Trophoblast cell (in vitro differentiated cells and primary cell): ENCODE measurements at regions not wholly inside any gene's neighbourhood (a gene's known extent, or its start where the extent isn't known, plus 50 kb on each side); places are given as distances from the start of the nearest gene placed in this dataset.

Source experiments
- DNase-seq, 2 donors: peaks; one replicate each; pipeline ENCODE4 v3.0.0-alpha.2; 2016
- H2AFZ ChIP-seq: 2 replicates; pipeline ENCODE4 v1.6.1; 2013; ENCODE audit warnings: low read length, moderate library complexity, mild to moderate bottlenecking; ENCODE audit not compliant: insufficient read depth, poor library complexity
- H2AK5ac ChIP-seq: 2 replicates; pipeline ENCODE4 v1.6.1; 2013; ENCODE audit warnings: mild to moderate bottlenecking, low read length
- H2BK120ac ChIP-seq: 2 replicates; pipeline ENCODE4 v1.6.1; 2013; ENCODE audit warnings: low read length, mild to moderate bottlenecking, moderate library complexity; ENCODE audit not compliant: insufficient read depth, poor library complexity
- H2BK12ac ChIP-seq: 2 replicates; pipeline ENCODE4 v1.6.1; 2013; ENCODE audit warnings: mild to moderate bottlenecking, low read length, moderate library complexity
- H2BK5ac ChIP-seq: 2 replicates; pipeline ENCODE4 v1.6.1; 2013; ENCODE audit warnings: low read length, low read depth, moderate library complexity, mild to moderate bottlenecking; ENCODE audit not compliant: poor library complexity
- H3K14ac ChIP-seq: 2 replicates; pipeline ENCODE4 v1.6.1; 2013; ENCODE audit warnings: mild to moderate bottlenecking, low read length
- H3K18ac ChIP-seq: 2 replicates; pipeline ENCODE4 v1.6.1; 2013; ENCODE audit warnings: mild to moderate bottlenecking, low read length
- H3K23ac ChIP-seq: 2 replicates; pipeline ENCODE4 v1.6.1; 2013; ENCODE audit warnings: low read length
- H3K27ac ChIP-seq: 2 replicates; pipeline ENCODE4 v1.5.1; 2013; ENCODE audit warnings: low read depth, mild to moderate bottlenecking, inconsistent platforms, low read length, moderate library complexity
- H3K27me3 ChIP-seq: 2 replicates; pipeline ENCODE4 v1.6.1; 2013; ENCODE audit warnings: inconsistent platforms, mild to moderate bottlenecking, low read length, moderate library complexity; ENCODE audit not compliant: insufficient read depth
- H3K36me3 ChIP-seq, 2 experiments: 1 replicate in 1 of 2; 2 replicates in 1 of 2; pipeline ENCODE4 v1.6.1; 2013; ENCODE audit warnings: low read length in 2 of 2, mild to moderate bottlenecking in 2 of 2, moderate library complexity in 1 of 2; ENCODE audit not compliant: insufficient read depth in 2 of 2, control insufficient read depth in 1 of 2
- H3K4ac ChIP-seq: 2 replicates; pipeline ENCODE4 v1.6.1; 2013; ENCODE audit warnings: low read depth, mild to moderate bottlenecking, low read length, moderate library complexity
- H3K4me1 ChIP-seq, 2 experiments: 1 replicate in 1 of 2; 2 replicates in 1 of 2; pipeline ENCODE4 v1.6.1; 2013; ENCODE audit warnings: low read length in 2 of 2, mild to moderate bottlenecking in 2 of 2, moderate library complexity in 1 of 2; ENCODE audit not compliant: insufficient read depth in 2 of 2, control insufficient read depth in 1 of 2
- H3K4me2 ChIP-seq: 2 replicates; pipeline ENCODE4 v1.6.1; 2013; ENCODE audit warnings: inconsistent platforms, mild to moderate bottlenecking, low read length, moderate library complexity
- H3K4me3 ChIP-seq: 2 replicates; pipeline ENCODE4 v1.5.1; 2013; ENCODE audit warnings: mild to moderate bottlenecking, low read depth, low read length, inconsistent platforms
- H3K79me1 ChIP-seq: one replicate; pipeline ENCODE4 v1.6.1; 2013; ENCODE audit warnings: low read length
- H3K79me2 ChIP-seq: 2 replicates; pipeline ENCODE4 v1.6.1; 2013; ENCODE audit warnings: low read length, mild to moderate bottlenecking; ENCODE audit not compliant: control insufficient read depth, insufficient read depth, poor library complexity
- H3K9ac ChIP-seq: 2 replicates; pipeline ENCODE4 v1.6.1; 2013; ENCODE audit warnings: mild to moderate bottlenecking, low read length
- H3K9me3 ChIP-seq: 2 replicates; pipeline ENCODE4 v1.6.1; 2013; ENCODE audit warnings: low read depth, mild to moderate bottlenecking, control low read depth, inconsistent platforms, low read length; ENCODE audit not compliant: insufficient read depth
- H4K12ac ChIP-seq: 2 replicates; pipeline ENCODE4 v1.6.1; 2013; ENCODE audit warnings: low read depth, mild to moderate bottlenecking, low read length, moderate library complexity
- H4K8ac ChIP-seq: 2 replicates; pipeline ENCODE4 v1.6.1; 2013; ENCODE audit warnings: low read depth, mild to moderate bottlenecking, low read length, moderate library complexity
- H4K91ac ChIP-seq: one replicate; pipeline ENCODE4 v1.6.1; 2013; ENCODE audit warnings: low read depth, mild to moderate bottlenecking, low read length, moderate library complexity
- WGBS: extraction: QIAGEN DNeasy Blood & Tissue Kit; methylation state at CpG from one replicate; pipeline ENCODE4 v1.1.7; 2013; ENCODE audit warnings: missing lambda C conversion rate; ENCODE audit not compliant: insufficient read length, insufficient coverage; ENCODE audit errors: extremely low coverage; 5-methylcytosine and 5-hydroxymethylcytosine counted together

DNA sequence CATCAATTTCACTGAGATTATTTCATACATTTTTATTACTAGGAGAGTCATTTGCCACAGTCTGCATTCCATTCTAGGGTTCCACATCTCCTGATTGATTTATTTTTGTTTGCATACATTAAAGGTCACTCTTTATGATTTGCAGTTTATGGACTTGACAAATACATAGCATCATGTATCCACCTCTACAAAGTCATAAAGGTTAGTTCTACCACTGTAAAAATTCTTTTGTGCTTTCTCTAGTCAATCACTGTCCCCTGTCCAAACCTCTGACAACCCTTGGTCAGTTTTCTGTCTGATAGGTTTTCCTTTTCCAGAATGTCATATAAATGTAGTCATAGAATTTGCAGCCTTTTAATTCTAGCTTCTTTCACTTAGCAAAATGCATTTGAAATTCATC lies 434.6 kb upstream of the MON1B start:
- Histone ChIP-seq H3K36me3 (no peaks in the 10 kb centered on the region), H3K79me2 (no peaks in the 10 kb centered on the region), H4K12ac (no peak overlapping the region), H2BK120ac (no peak overlapping the region), H3K4ac (no peak overlapping the region), H3K79me1 (no peaks in the 10 kb centered on the region), H3K18ac (no peak overlapping the region), H3K9ac (no peak overlapping the region), H3K4me1 (no peaks in the 10 kb centered on the region), H2BK12ac (no peak overlapping the region), H3K4me2 (no peak overlapping the region), H3K9me3 (no peaks in the 10 kb centered on the region), H2BK5ac (no peak overlapping the region), H3K14ac (no peak overlapping the region), H4K91ac (no peak overlapping the region), H2AK5ac (no peak overlapping the region), H2AFZ (no peak overlapping the region), H3K4me3 (no peak overlapping the region), H3K23ac (no peak overlapping the region), H3K27me3 (no peaks in the 10 kb centered on the region), H4K8ac (no peak overlapping the region), H3K27ac (no peak overlapping the region)
- DNase-seq = no peak

GRCh38 chr16:76756951-76757350 lies 434.0 kb upstream of the MON1B start:
- Histone ChIP-seq H3K27me3 (no peaks in the 10 kb centered on the region), H3K4ac (no peak overlapping the region), H3K36me3 (no peaks in the 10 kb centered on the region), H2BK120ac (no peak overlapping the region), H2BK5ac (no peak overlapping the region), H3K79me1 (no peaks in the 10 kb centered on the region), H3K9me3 (no peaks in the 10 kb centered on the region), H3K14ac (no peak overlapping the region), H3K23ac (no peak overlapping the region), H3K9ac (no peak overlapping the region), H3K4me2 (no peak overlapping the region), H3K79me2 (no peaks in the 10 kb centered on the region), H2AK5ac (no peak overlapping the region), H3K4me1 (no peaks in the 10 kb centered on the region), H2BK12ac (no peak overlapping the region), H2AFZ (no peak overlapping the region), H3K18ac (no peak overlapping the region), H3K27ac (no peak overlapping the region), H3K4me3 (no peak overlapping the region), H4K8ac (no peak overlapping the region), H4K12ac (no peak overlapping the region), H4K91ac (no peak overlapping the region)
- peak in 1 of 2 donors; percentile 39 for DNase-seq

DNA sequence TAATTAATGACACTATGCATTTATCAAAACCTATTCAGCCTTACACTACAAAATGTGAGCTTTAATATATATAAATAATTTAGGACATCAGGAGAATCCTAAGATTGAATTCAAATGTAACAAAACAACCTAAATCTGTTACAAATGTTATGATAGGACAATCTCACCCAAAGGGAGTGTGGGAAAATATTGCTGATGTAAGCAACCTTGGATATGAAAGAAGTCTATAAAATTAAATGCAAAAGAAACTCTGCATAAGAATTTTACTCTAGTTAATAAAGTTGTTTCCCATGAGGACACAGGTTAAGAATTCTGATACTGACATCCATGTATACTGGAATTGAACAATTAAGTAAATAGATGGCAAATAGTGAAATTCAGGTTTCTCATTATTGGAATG lies 424.5 kb upstream of the MON1B start:
- Histone ChIP-seq H3K27ac (no peak overlapping the region), H3K4me2 (no peak overlapping the region), H2BK12ac (no peak overlapping the region), H2AFZ (no peak overlapping the region), H3K18ac (no peak overlapping the region), H3K4me1 (no peaks in the 10 kb centered on the region), H3K27me3 (no peaks in the 10 kb centered on the region), H3K9me3 (no peaks in the 10 kb centered on the region), H3K4ac (no peak overlapping the region), H3K4me3 (no peak overlapping the region), H2BK120ac (no peak overlapping the region), H3K79me1 (no peaks in the 10 kb centered on the region), H3K23ac (no peak overlapping the region), H3K9ac (no peak overlapping the region), H4K8ac (no peak overlapping the region), H3K36me3 (no peaks in the 10 kb centered on the region), H3K79me2 (no peaks in the 10 kb centered on the region), H2BK5ac (no peak overlapping the region), H4K91ac (no peak overlapping the region), H3K14ac (no peak overlapping the region), H2AK5ac (no peak overlapping the region), H4K12ac (no peak overlapping the region)
- DNase-seq = no peak

- H3K36me3 ChIP-seq = no peaks in the 10 kb centered on the region
- no peak overlapping the region for H4K91ac ChIP-seq
- H3K9ac ChIP-seq = no peak overlapping the region
- no peak overlapping the region for H3K4me2 ChIP-seq
- no peak overlapping the region for H3K27ac ChIP-seq
- no peak for DNase-seq
- H2BK120ac ChIP-seq = no peak overlapping the region
- H2AK5ac ChIP-seq = no peak overlapping the region
- H3K79me2 ChIP-seq = no peaks in the 10 kb centered on the region
- no peak overlapping the region for H3K23ac ChIP-seq
- H3K9me3 ChIP-seq = no peaks in the 10 kb centered on the region
- no peaks in the 10 kb centered on the region for H3K27me3 ChIP-seq
- H2AFZ ChIP-seq = no peak overlapping the region
- H3K4ac ChIP-seq = no peak overlapping the region
- H3K4me3 ChIP-seq = no peak overlapping the region
- H2BK5ac ChIP-seq = no peak overlapping the region
- H4K12ac ChIP-seq = no peak overlapping the region
- no peaks in the 10 kb centered on the region for H3K4me1 ChIP-seq
- H3K18ac ChIP-seq = no peak overlapping the region
- no peaks in the 10 kb centered on the region for H3K79me1 ChIP-seq
- no peak overlapping the region for H3K14ac ChIP-seq
- WGBS = no CpG with 5 or more reads among the region's 3 CpGs
- no peak overlapping the region for H2BK12ac ChIP-seq
- no peak overlapping the region for H4K8ac ChIP-seq
Observed at GRCh38 chr16:76768316-76768715, 422.7 kb upstream of the MON1B start.

DNA sequence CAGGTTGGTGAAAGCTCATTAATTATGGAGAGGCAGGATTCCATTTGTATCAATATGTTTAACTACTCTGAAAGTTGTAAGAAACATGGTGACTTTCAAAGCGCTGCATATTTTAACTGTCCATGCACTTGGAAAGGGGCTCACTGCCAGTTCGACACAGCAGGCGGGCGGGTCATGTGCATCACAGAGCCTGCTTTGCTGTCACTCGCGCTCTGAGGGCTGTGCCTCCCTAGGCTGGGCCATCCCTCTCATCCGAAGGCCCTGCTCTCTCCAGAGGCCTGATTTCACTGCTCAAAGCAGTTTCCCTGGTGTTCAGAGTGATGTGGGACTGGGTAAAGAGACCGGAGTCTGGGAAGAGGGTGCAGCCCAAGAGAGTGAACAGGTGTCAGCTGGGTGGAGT lies 422.0 kb upstream of the MON1B start:
- Histone ChIP-seq H3K9me3 (no peaks in the 10 kb centered on the region), H3K23ac (no peak overlapping the region)

More for the DNA sequence above, 422.0 kb upstream of the MON1B start:
- no CpG with 5 or more reads among the region's 8 CpGs for WGBS
- Histone ChIP-seq H3K79me1 (no peaks in the 10 kb centered on the region), H3K4me2 (no peak overlapping the region), H2BK120ac (no peak overlapping the region), H3K27me3 (no peaks in the 10 kb centered on the region), H2AFZ (no peak overlapping the region), H3K14ac (no peak overlapping the region), H3K36me3 (no peaks in the 10 kb centered on the region), H3K27ac (no peak overlapping the region), H3K4me3 (no peak overlapping the region), H3K79me2 (no peaks in the 10 kb centered on the region), H2BK5ac (no peak overlapping the region), H3K9ac (no peak overlapping the region), H4K91ac (no peak overlapping the region), H2BK12ac (no peak overlapping the region), H4K8ac (no peak overlapping the region), H4K12ac (no peak overlapping the region), H3K4ac (no peak overlapping the region), H3K18ac (no peak overlapping the region), H2AK5ac (no peak overlapping the region), H3K4me1 (no peaks in the 10 kb centered on the region)
- DNase-seq = no peak
